Activated T-helper 17 cell treated with anti-CD3 and anti-CD28 coated beads, Interleukin-2, amount 50 U/mL, for 72 hours (primary cell): ENCODE measurements at regions not wholly inside any gene's neighbourhood (a gene's known extent, or its start where the extent isn't known, plus 50 kb on each side); places are given as distances from the start of the nearest gene placed in this dataset.
"Not testable (repeated sequence)": the region's sequence is repeated elsewhere in the genome, so short reads cannot be mapped to it uniquely, and the experiment has no call there.

Experiments
- ATAC-seq: fragments of 150-1000 bp; cut with Tn5 transposase; replicated peaks from 2 replicates; pipeline ENCODE4 v1.10.0; 2021; ENCODE audit warnings: mild to moderate bottlenecking, moderate library complexity
- H3K27ac Mint-ChIP-seq: one replicate; pipeline ENCODE4 v1.8.0; 2022; ENCODE audit warnings: mixed read lengths
- H3K27me3 Mint-ChIP-seq: one replicate; pipeline ENCODE4 v1.8.0; 2022; ENCODE audit warnings: mixed read lengths
- H3K36me3 Mint-ChIP-seq: one replicate; pipeline ENCODE4 v1.8.0; 2022; ENCODE audit warnings: low read depth, mild to moderate bottlenecking, mixed read lengths
- H3K4me1 Mint-ChIP-seq: one replicate; pipeline ENCODE4 v1.8.0; 2022; ENCODE audit warnings: mixed read lengths
- H3K4me3 Mint-ChIP-seq: one replicate; pipeline ENCODE4 v1.8.0; 2022; ENCODE audit warnings: mild to moderate bottlenecking, mixed read lengths
- H3K9me3 Mint-ChIP-seq: one replicate; pipeline ENCODE4 v1.8.0; 2022; ENCODE audit warnings: mixed read lengths

GRCh38 chr5:52255308-52255707, 532.4 kb upstream of the ITGA1 start:
- no peaks in the 10 kb centered on the region for H3K27me3 Mint-ChIP-seq
- ATAC-seq = no peak
- H3K4me3 Mint-ChIP-seq = no peak overlapping the region
- H3K4me1 Mint-ChIP-seq = no peaks in the 10 kb centered on the region
- H3K27ac Mint-ChIP-seq = no peak overlapping the region
- H3K9me3 Mint-ChIP-seq = no peaks in the 10 kb centered on the region
- no peaks in the 10 kb centered on the region for H3K36me3 Mint-ChIP-seq

GRCh38 chr5:52262844-52263243, 524.9 kb upstream of the ITGA1 start:
- no peak for ATAC-seq
- H3K36me3 Mint-ChIP-seq = no peaks in the 10 kb centered on the region
- H3K27ac Mint-ChIP-seq = no peak overlapping the region
- no peak overlapping the region for H3K4me3 Mint-ChIP-seq
- H3K9me3 Mint-ChIP-seq = no peaks in the 10 kb centered on the region
- H3K27me3 Mint-ChIP-seq = no peaks in the 10 kb centered on the region
- no peaks in the 10 kb centered on the region for H3K4me1 Mint-ChIP-seq

GRCh38 chr5:52269401-52269800, 518.3 kb upstream of the ITGA1 start:
- H3K27me3 Mint-ChIP-seq = no peaks in the 10 kb centered on the region
- no peak for ATAC-seq
- no peak overlapping the region for H3K27ac Mint-ChIP-seq
- no peak overlapping the region for H3K4me3 Mint-ChIP-seq
- peaks cover 3% of the 10 kb centered on the region for H3K9me3 Mint-ChIP-seq
- no peaks in the 10 kb centered on the region for H3K4me1 Mint-ChIP-seq
- H3K36me3 Mint-ChIP-seq = no peaks in the 10 kb centered on the region

GRCh38 chr5:52269859-52270258, 517.9 kb upstream of the ITGA1 start:
- Mint-ChIP-seq H3K9me3 (peaks cover 3% of the 10 kb centered on the region), H3K4me1 (no peaks in the 10 kb centered on the region), H3K27me3 (no peaks in the 10 kb centered on the region), H3K36me3 (no peaks in the 10 kb centered on the region), H3K4me3 (no peak overlapping the region), H3K27ac (no peak overlapping the region)
- ATAC-seq = no peak

GRCh38 chr5:52275639-52276038, 512.1 kb upstream of the ITGA1 start:
- no peak for ATAC-seq
- H3K27ac Mint-ChIP-seq = no peak overlapping the region
- no peak overlapping the region for H3K4me3 Mint-ChIP-seq
- H3K4me1 Mint-ChIP-seq = no peaks in the 10 kb centered on the region
- H3K27me3 Mint-ChIP-seq = no peaks in the 10 kb centered on the region
- peaks cover 3% of the 10 kb centered on the region for H3K9me3 Mint-ChIP-seq
- no peaks in the 10 kb centered on the region for H3K36me3 Mint-ChIP-seq

GRCh38 chr5:52277101-52277500, 510.6 kb upstream of the ITGA1 start:
- no peak overlapping the region for H3K27ac Mint-ChIP-seq
- H3K4me3 Mint-ChIP-seq = no peak overlapping the region
- ATAC-seq = no peak
- no peaks in the 10 kb centered on the region for H3K36me3 Mint-ChIP-seq
- H3K9me3 Mint-ChIP-seq = peaks cover 2% of the 10 kb centered on the region
- H3K4me1 Mint-ChIP-seq = no peaks in the 10 kb centered on the region
- H3K27me3 Mint-ChIP-seq = no peaks in the 10 kb centered on the region

- no peaks in the 10 kb centered on the region for H3K4me1 Mint-ChIP-seq
- H3K36me3 Mint-ChIP-seq = no peaks in the 10 kb centered on the region
- no peaks in the 10 kb centered on the region for H3K9me3 Mint-ChIP-seq
- H3K4me3 Mint-ChIP-seq = no peak overlapping the region
- no peak overlapping the region for H3K27ac Mint-ChIP-seq
- ATAC-seq = no peak
- no peaks in the 10 kb centered on the region for H3K27me3 Mint-ChIP-seq
Measured at GRCh38 chr5:52282647-52283046, 505.1 kb upstream of the ITGA1 start.

GRCh38 chr5:52283221-52283620, 504.5 kb upstream of the ITGA1 start:
- no peak for ATAC-seq
- Mint-ChIP-seq H3K4me3 (no peak overlapping the region), H3K4me1 (no peaks in the 10 kb centered on the region), H3K27ac (no peak overlapping the region), H3K36me3 (no peaks in the 10 kb centered on the region), H3K27me3 (no peaks in the 10 kb centered on the region), H3K9me3 (no peaks in the 10 kb centered on the region)

- Mint-ChIP-seq H3K9me3 (peaks cover 12% of the 10 kb centered on the region), H3K27ac (no peak overlapping the region), H3K4me1 (no peaks in the 10 kb centered on the region), H3K27me3 (no peaks in the 10 kb centered on the region), H3K36me3 (no peaks in the 10 kb centered on the region), H3K4me3 (no peak overlapping the region)
- ATAC-seq = no peak
Measured at GRCh38 chr5:52300703-52301372, 486.9 kb upstream of the ITGA1 start.

GRCh38 chr5:52304816-52305215, 482.9 kb upstream of the ITGA1 start:
- H3K36me3 Mint-ChIP-seq, ATAC-seq, H3K4me1 Mint-ChIP-seq, H3K4me3 Mint-ChIP-seq, H3K27me3 Mint-ChIP-seq, H3K27ac Mint-ChIP-seq: not testable (repeated sequence)
- H3K9me3 Mint-ChIP-seq = peaks cover 22% of the 10 kb centered on the region

- no peaks in the 10 kb centered on the region for H3K4me1 Mint-ChIP-seq
- H3K27ac Mint-ChIP-seq = no peak overlapping the region
- peaks cover 3% of the 10 kb centered on the region for H3K9me3 Mint-ChIP-seq
- no peaks in the 10 kb centered on the region for H3K36me3 Mint-ChIP-seq
- H3K4me3 Mint-ChIP-seq = no peak overlapping the region
- no peak for ATAC-seq
- H3K27me3 Mint-ChIP-seq = no peaks in the 10 kb centered on the region
Measured at GRCh38 chr5:52328220-52328806, 459.4 kb upstream of the ITGA1 start.

- ATAC-seq = no peak
- Mint-ChIP-seq H3K27me3 (no peaks in the 10 kb centered on the region), H3K27ac (no peak overlapping the region), H3K36me3 (no peaks in the 10 kb centered on the region), H3K4me3 (no peak overlapping the region), H3K4me1 (no peaks in the 10 kb centered on the region), H3K9me3 (peaks cover 3% of the 10 kb centered on the region)
Measured at GRCh38 chr5:52331725-52332124, 456.0 kb upstream of the ITGA1 start.

GRCh38 chr5:52334367-52334766, 453.3 kb upstream of the ITGA1 start:
- H3K36me3 Mint-ChIP-seq = no peaks in the 10 kb centered on the region
- no peaks in the 10 kb centered on the region for H3K27me3 Mint-ChIP-seq
- H3K4me3 Mint-ChIP-seq = no peak overlapping the region
- peaks cover 3% of the 10 kb centered on the region for H3K9me3 Mint-ChIP-seq
- no peaks in the 10 kb centered on the region for H3K4me1 Mint-ChIP-seq
- ATAC-seq = no peak
- no peak overlapping the region for H3K27ac Mint-ChIP-seq

- Mint-ChIP-seq H3K4me1 (no peaks in the 10 kb centered on the region), H3K27me3 (no peaks in the 10 kb centered on the region), H3K9me3 (no peaks in the 10 kb centered on the region), H3K4me3 (no peak overlapping the region), H3K27ac (no peak overlapping the region), H3K36me3 (no peaks in the 10 kb centered on the region)
- ATAC-seq = no peak
Measured at GRCh38 chr5:52339285-52339684, 448.4 kb upstream of the ITGA1 start.

GRCh38 chr5:52342361-52342760, 445.4 kb upstream of the ITGA1 start:
- H3K4me3 Mint-ChIP-seq = no peak overlapping the region
- no peaks in the 10 kb centered on the region for H3K4me1 Mint-ChIP-seq
- ATAC-seq = no peak
- no peaks in the 10 kb centered on the region for H3K36me3 Mint-ChIP-seq
- H3K27me3 Mint-ChIP-seq = no peaks in the 10 kb centered on the region
- H3K27ac Mint-ChIP-seq = no peak overlapping the region
- no peaks in the 10 kb centered on the region for H3K9me3 Mint-ChIP-seq
